Parathyroid adenoma (tissue), 2 donors: ENCODE measurements at regions not wholly inside any gene's neighbourhood (a gene's known extent, or its start where the extent isn't known, plus 50 kb on each side); places are given as distances from the start of the nearest gene placed in this dataset.

Experiments
- H2AFZ ChIP-seq: fragments of 300-600 bp; sonication (generic); one replicate; pipeline ENCODE4 v1.7.0; 2017; ENCODE audit warnings: antibody characterized with exemption, mild to moderate bottlenecking
- H3K27ac ChIP-seq: fragments of 300-600 bp; sonication (generic); one replicate; pipeline ENCODE4 v1.7.0; 2017
- H3K27me3 ChIP-seq: fragments of 300-600 bp; sonication (generic); one replicate; pipeline ENCODE4 v1.7.0; 2017; ENCODE audit warnings: low read length; ENCODE audit not compliant: control insufficient read depth, insufficient read depth
- H3K36me3 ChIP-seq: fragments of 300-600 bp; sonication (generic); one replicate; pipeline ENCODE4 v1.7.0; 2017; ENCODE audit warnings: low read length; ENCODE audit not compliant: control insufficient read depth, insufficient read depth
- H3K4me1 ChIP-seq: fragments of 300-600 bp; sonication (generic); one replicate; pipeline ENCODE4 v1.7.0; 2017; ENCODE audit warnings: control low read depth
- H3K4me2 ChIP-seq: fragments of 300-600 bp; sonication (generic); one replicate; pipeline ENCODE4 v1.7.0; 2017; ENCODE audit warnings: low read length
- H3K4me3 ChIP-seq: fragments of 300-600 bp; sonication (generic); one replicate; pipeline ENCODE4 v1.7.0; 2017; ENCODE audit warnings: low read depth, low read length
- H3K79me2 ChIP-seq: fragments of 300-600 bp; sonication (generic); one replicate; pipeline ENCODE4 v1.7.0; 2017; ENCODE audit warnings: control low read depth
- H3K9ac ChIP-seq: fragments of 300-600 bp; sonication (generic); one replicate; pipeline ENCODE4 v1.7.0; 2017; ENCODE audit warnings: mild to moderate bottlenecking
- H3K9me3 ChIP-seq: fragments of 300-600 bp; sonication (generic); one replicate; pipeline ENCODE4 v1.7.0; 2017; ENCODE audit warnings: low read length; ENCODE audit not compliant: control insufficient read depth
- CTCF ChIP-seq: fragments of 300-600 bp; sonication (generic); IDR thresholded peaks from one replicate; pipeline ENCODE4 v1.7.0; 2017; ENCODE audit warnings: antibody characterized with exemption, mild to moderate bottlenecking
- donor health status: primary hyperparathyroidism.

- Histone ChIP-seq H3K9me3 (no peaks in the 10 kb centered on the region), H3K9ac (no peak overlapping the region), H3K4me1 (peaks cover 35% of the 10 kb centered on the region), H2AFZ (no peak overlapping the region), H3K4me3 (no peak overlapping the region), H3K27me3 (no peaks in the 10 kb centered on the region), H3K36me3 (no peaks in the 10 kb centered on the region), H3K4me2 (no peak overlapping the region), H3K27ac (no peak overlapping the region), H3K79me2 (no peaks in the 10 kb centered on the region)
- no peak for TF ChIP-seq CTCF
Measured at GRCh38 chr2:215751200-215751910, 262.0 kb downstream of the MREG start.

- Histone ChIP-seq H3K4me1 (peaks cover 36% of the 10 kb centered on the region), H3K9me3 (no peaks in the 10 kb centered on the region), H3K9ac (no peak overlapping the region), H3K4me2 (peak overlapping the region; percentile 47), H2AFZ (no peak overlapping the region), H3K4me3 (no peak overlapping the region), H3K36me3 (no peaks in the 10 kb centered on the region), H3K27me3 (no peaks in the 10 kb centered on the region), H3K27ac (no peak overlapping the region), H3K79me2 (no peaks in the 10 kb centered on the region)
- TF ChIP-seq CTCF, result no peak
Measured at GRCh38 chr2:215750763-215751162, 262.6 kb downstream of the MREG start.

GRCh38 chr2:215749092-215749957 lies 264.0 kb downstream of the MREG start:
- Histone ChIP-seq H3K4me2 (peak overlapping the region; percentile 47), H3K4me1 (peaks cover 36% of the 10 kb centered on the region), H3K9ac (no peak overlapping the region), H2AFZ (peak overlapping the region; percentile 16), H3K27me3 (no peaks in the 10 kb centered on the region), H3K9me3 (no peaks in the 10 kb centered on the region), H3K36me3 (no peaks in the 10 kb centered on the region), H3K4me3 (no peak overlapping the region), H3K79me2 (no peaks in the 10 kb centered on the region), H3K27ac (peak overlapping the region; percentile 49)
- TF ChIP-seq CTCF, result no peak

- no peaks in the 10 kb centered on the region for H3K9me3 ChIP-seq
- no peak overlapping the region for H3K9ac ChIP-seq
- H3K4me1 ChIP-seq, result peaks cover 36% of the 10 kb centered on the region
- H3K4me3 ChIP-seq, result no peak overlapping the region
- no peak overlapping the region for H3K4me2 ChIP-seq
- peak overlapping the region; percentile 6 for H2AFZ ChIP-seq
- H3K27me3 ChIP-seq, result no peaks in the 10 kb centered on the region
- no peaks in the 10 kb centered on the region for H3K79me2 ChIP-seq
- no peak for TF ChIP-seq CTCF
- no peaks in the 10 kb centered on the region for H3K36me3 ChIP-seq
- H3K27ac ChIP-seq, result peak overlapping the region; percentile 2
Measured at GRCh38 chr2:215748446-215748845, 264.9 kb downstream of the MREG start.
